NCI-H187 treated with DMSO at 0.1 percent for 48 hours (cell line): ENCODE measurements at regions not wholly inside any gene's neighbourhood (a gene's known extent, or its start where the extent isn't known, plus 50 kb on each side); places are given as distances from the start of the nearest gene placed in this dataset.

Experiments used
- DNase-seq: peaks from one replicate; lab custom pipeline; 2025; lab: John Stamatoyannopoulos, UW

- DNase-seq: no peak
These were observed 181.7 kb upstream of the DPH6 start for GRCh38 chr15:35727627-35728026.

GRCh38 chr15:35728219-35728940 is 182.4 kb upstream of the DPH6 start:
- no peak for DNase-seq

- no peak for DNase-seq
These were observed 190.2 kb upstream of the DPH6 start for GRCh38 chr15:35736150-35736549.

- no peak for DNase-seq
These were observed 191.5 kb upstream of the DPH6 start for GRCh38 chr15:35737441-35737840.

GRCh38 chr15:35738370-35738769 is 192.4 kb upstream of the DPH6 start:
- no peak for DNase-seq

- no peak for DNase-seq
These were observed 194.8 kb upstream of the DPH6 start for GRCh38 chr15:35740761-35741160.

GRCh38 chr15:35741395-35741794 is 195.4 kb upstream of the DPH6 start:
- DNase-seq: no peak

- no peak for DNase-seq
These were observed 195.9 kb upstream of the DPH6 start for GRCh38 chr15:35741881-35742280.

GRCh38 chr15:35743321-35743720 is 197.4 kb upstream of the DPH6 start:
- no peak for DNase-seq

GRCh38 chr15:35746121-35746520 is 200.2 kb upstream of the DPH6 start:
- no peak for DNase-seq

GRCh38 chr15:35748105-35748504 is 202.1 kb upstream of the DPH6 start:
- no peak for DNase-seq

- DNase-seq: no peak
These were observed 204.1 kb upstream of the DPH6 start for GRCh38 chr15:35750051-35750450.

- peak; percentile 37 for DNase-seq
These were observed 205.6 kb upstream of the DPH6 start for GRCh38 chr15:35751413-35752133.

- DNase-seq: no peak
These were observed 206.1 kb upstream of the DPH6 start for GRCh38 chr15:35752134-35752466.

GRCh38 chr15:35753486-35753885 is 207.5 kb upstream of the DPH6 start:
- no peak for DNase-seq

GRCh38 chr15:35755237-35755802 is 209.4 kb upstream of the DPH6 start:
- DNase-seq: no peak

GRCh38 chr15:35756623-35757022 is 210.7 kb upstream of the DPH6 start:
- no peak for DNase-seq

- no peak for DNase-seq
These were observed 211.4 kb upstream of the DPH6 start for GRCh38 chr15:35757361-35757760.

GRCh38 chr15:35757765-35758164 is 211.8 kb upstream of the DPH6 start:
- no peak for DNase-seq

- no peak for DNase-seq
These were observed 218.9 kb upstream of the DPH6 start for GRCh38 chr15:35764661-35765519.

- no peak for DNase-seq
These were observed 223.0 kb upstream of the DPH6 start for GRCh38 chr15:35768949-35769348.

GRCh38 chr15:35769656-35770055 is 223.7 kb upstream of the DPH6 start:
- no peak for DNase-seq
